Frontal cortex (tissue), 3 donors: ENCODE measurements at regions not wholly inside any gene's neighbourhood (a gene's known extent, or its start where the extent isn't known, plus 50 kb on each side); places are given as distances from the start of the nearest gene placed in this dataset.
"Not testable (repeated sequence)": the region's sequence is repeated elsewhere in the genome, so short reads cannot be mapped to it uniquely, and the experiment has no call there.

Experiments used
- DNase-seq, 2 donors: peaks; one replicate each; pipeline ENCODE4 v3.0.0; 2012; ENCODE audit warnings: low spot score in 2 of 2
- FAIRE-seq: peaks from 2 replicates; lab custom pipeline; 2012; peaks lifted over from hg19 to GRCh38; lab: Jason Lieb, UNC
- donor health status: control.
- donor health status: control.
- donor health status: control.

GRCh38 chr3:128550471-128551126 is 57.6 kb upstream of the GATA2 start:
- DNase-seq (no peak), FAIRE-seq (no peak)

DNA sequence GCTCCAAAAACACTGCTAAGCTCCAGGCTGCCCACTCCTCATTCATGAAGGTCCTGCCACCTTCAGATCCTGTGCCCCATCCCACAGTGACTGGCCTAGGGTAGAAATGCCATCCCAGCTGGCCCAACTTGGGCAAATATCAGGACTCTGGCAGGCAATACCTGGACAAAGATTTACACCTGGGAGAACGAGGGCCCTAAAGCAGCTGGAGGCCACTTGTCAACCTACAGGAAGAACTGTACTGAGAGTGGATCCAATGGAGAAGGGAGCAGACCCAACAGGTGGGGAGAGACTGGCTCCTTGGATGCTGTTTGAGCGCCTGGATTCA is 57.1 kb upstream of the GATA2 start:
- DNase-seq (no peak), FAIRE-seq (no peak)

DNA sequence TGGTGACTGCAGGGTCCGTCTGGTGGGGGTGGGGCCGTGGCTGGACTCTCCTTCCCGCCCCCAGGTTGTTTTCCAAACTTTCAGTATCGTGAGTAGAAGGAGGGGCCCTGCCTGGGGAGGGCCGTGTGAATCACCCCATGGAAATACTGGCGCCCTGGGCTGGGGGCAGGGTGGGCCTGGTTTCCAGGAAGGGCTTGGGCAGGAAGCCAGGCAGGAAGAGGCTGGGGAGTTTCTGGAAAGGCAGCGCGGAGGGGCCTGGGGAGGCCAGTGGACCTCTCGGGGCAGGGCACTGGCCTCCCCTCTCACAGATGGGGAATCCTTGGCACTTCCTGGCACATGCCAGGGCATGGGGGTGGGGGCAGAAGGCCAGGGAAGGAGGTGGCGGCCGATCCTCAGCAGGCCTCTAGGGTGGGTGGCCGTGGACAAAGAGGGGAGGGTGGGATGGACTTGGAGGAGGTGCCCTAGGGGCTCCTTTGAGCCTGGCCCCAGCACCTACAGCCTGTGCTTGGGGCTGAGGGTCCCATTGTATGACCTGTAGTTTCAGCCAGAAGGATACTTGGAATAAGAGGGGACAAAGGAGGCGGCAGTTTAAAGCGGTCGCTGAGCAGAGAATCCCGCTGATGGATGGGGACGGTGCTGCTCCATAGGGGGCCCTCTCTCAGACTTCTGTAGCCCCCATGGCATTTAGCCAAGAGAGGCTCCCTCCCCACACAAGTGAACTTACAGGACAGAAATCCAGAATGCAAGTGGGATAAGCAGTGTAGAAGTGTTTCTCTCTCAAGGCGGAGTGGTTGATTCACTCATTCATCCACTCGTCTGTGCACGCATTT is 56.5 kb upstream of the GATA2 start:
- FAIRE-seq (no peak), DNase-seq (no peak)

- DNase-seq (no peak), FAIRE-seq (no peak)
Observed at GRCh38 chr3:128548426-128549282, 55.7 kb upstream of the GATA2 start.

DNA sequence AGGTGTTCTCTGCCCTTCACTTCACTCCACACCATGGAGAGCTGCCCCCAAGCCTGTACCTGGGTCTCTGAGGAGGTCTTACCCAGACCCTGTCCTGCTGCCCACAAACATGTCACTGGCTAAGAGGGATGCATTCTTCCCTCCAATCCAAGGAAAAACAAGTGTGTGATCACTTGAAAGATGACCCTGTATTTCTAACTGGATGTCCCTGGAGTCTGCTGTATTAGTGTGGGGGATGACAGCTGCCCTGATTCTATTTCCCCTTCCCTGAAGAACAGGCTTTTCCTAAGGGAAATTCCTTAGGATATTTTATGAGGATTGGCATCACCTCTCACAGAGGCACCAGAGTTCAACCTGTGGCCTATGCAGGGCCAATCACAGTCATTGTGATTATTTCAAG is 55.0 kb upstream of the GATA2 start:
- FAIRE-seq (no peak), DNase-seq (no peak)

- FAIRE-seq (no peak), DNase-seq (no peak)
Observed at GRCh38 chr3:128547368-128547987, 54.5 kb upstream of the GATA2 start.

DNA sequence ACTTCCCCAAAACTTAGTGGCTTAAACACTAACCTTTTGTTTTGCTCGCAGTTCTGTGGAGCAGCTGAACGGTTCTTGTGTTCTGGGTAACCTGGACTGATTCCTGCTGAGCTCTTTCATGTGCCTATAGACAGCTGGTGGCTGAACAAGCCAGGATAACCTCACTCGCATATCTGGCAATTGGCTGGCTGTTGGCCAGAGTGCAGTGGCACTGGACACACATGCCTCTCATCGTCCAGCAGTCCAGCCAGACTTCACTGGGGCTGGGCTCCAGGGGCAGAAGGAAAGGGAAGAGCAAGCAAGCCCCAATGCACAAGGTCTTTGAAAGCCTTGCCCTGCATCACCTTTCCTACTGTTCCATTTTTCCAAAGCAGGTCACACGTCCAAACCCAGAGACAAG is 53.6 kb upstream of the GATA2 start:
- DNase-seq: no peak
- FAIRE-seq: no peak

GRCh38 chr3:128545120-128545752 is 52.2 kb upstream of the GATA2 start:
- no peak for DNase-seq
- FAIRE-seq: no peak

DNA sequence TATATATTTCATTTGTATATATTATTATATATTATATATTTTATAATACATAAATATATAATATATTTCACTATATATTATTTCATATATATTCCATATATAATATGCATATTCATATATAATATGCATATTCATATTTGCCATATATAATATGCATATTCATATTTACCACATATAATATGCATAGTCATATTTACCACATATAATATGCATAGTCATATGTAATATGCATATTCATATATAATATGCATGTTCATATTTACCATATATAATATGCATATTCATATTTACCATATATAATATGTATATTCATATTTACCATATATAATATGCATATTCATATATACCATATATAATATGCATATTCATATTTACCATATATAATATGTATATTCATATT is 51.2 kb upstream of the GATA2 start:
- peak; percentile 98 for FAIRE-seq
- DNase-seq: no peak

DNA sequence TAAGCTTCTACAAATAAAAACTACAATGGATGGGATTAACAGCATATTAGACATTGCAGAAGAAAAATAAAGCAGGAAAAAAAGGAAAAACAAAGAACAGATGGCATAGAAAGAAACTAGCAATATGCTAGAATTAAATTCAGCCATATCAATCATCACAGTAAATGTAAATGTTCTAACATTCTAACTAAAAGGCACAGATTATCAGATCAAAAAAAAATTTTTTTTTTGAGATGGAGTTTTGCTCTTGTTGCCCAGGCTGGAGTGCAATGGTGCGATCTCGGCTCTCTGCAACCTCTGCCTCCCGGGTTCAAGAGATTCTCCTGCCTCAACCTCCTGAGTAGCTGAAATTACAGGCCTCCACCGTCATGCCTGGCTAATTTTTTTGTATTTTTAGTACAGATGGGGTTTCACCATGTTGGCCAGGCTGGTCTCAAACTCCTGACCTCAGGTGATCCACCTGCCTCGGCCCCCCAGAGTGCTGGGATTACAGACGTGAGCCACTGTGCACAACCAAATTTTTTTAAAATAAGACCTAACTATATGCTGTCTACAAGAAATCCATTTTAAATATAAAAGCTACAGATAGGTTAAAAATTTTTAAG is 50.7 kb upstream of the GATA2 start:
- not testable (repeated sequence) for FAIRE-seq, DNase-seq
